ENCODE measurements at regions not wholly inside any gene's neighbourhood (a gene's known extent, or its start where the extent isn't known, plus 50 kb on each side); places are given as distances from the start of the nearest gene placed in this dataset.

DNA sequence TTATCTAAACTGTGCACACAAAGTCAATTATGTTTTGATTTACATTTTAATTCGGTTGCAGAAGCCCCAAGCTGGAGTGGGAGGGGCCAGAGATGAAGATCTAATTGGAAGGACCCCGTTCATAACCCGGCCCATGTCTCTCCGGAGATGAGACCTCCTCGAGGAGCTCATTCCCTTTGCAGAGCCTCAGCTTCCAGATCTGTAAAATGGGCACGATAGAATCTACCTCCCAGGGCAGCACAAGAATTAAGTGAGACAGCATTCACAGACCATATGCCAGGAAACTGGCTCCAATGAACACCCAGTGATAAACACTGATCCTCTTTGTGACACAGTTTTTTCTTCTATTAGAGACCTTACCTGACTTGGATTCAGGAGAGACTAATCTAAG lies 446.5 kb upstream of the CDH5 start:
- H3K56ac ChIP-seq (ENCODE audit: extremely low read depth, insufficient read depth, low read length), result no peak overlapping the region
- no peaks in the 10 kb centered on the region for H3K79me1 ChIP-seq (ENCODE audit: low read depth in 1 of 2, low read length in 2 of 2)
- no peak overlapping the region for H4K8ac ChIP-seq (ENCODE audit: low read depth in 2 of 2, low read length in 2 of 2)
- H3K4me1 ChIP-seq (ENCODE audit: control insufficient read depth, insufficient read depth, low read length), result no peaks in the 10 kb centered on the region
- no peak overlapping the region for H3K14ac ChIP-seq (replicated peaks; ENCODE audit: low read depth, low read length)
- no peaks in the 10 kb centered on the region for H3K36me3 ChIP-seq (ENCODE audit: control insufficient read depth, insufficient read depth, low read length)
- H3K27me3 ChIP-seq (ENCODE audit: control insufficient read depth, insufficient read depth, low read length), result peaks cover 28% of the 10 kb centered on the region
- WGBS, 2 experiments (ENCODE audit: extremely low coverage in 2 of 2, insufficient read length in 1 of 2), result 100% methylated on average over 1 of the region's 6 CpGs; no CpG with 5 or more reads in 1 of the 2 experiments
- in situ Hi-C loops (cut with MboI; ENCODE audit: low sequenced_read_pairs), result no loop called here
- no peak overlapping the region for H2BK20ac ChIP-seq (ENCODE audit: low read depth, low read length)
- H2BK5ac ChIP-seq (ENCODE audit: low read depth, low read length, poor library complexity, severe bottlenecking), result no peak overlapping the region
- H3K23ac ChIP-seq (ENCODE audit: low read depth, low read length), result no peak overlapping the region
- no peak overlapping the region for H3K9ac ChIP-seq (ENCODE audit: low read depth, low read length)
- TF ChIP-seq CHD1 (IDR thresholded peaks at IDR 0.05; ENCODE audit: low read depth, low read length) (no peak), MAZ (IDR thresholded peaks at IDR 0.05; ENCODE audit: borderline replicate concordance, low read depth, low read length) (no peak), BHLHE40 (IDR thresholded peaks at IDR 0.05; ENCODE audit: low read depth, low read length) (no peak), RFX5 (IDR thresholded peaks at IDR 0.05; ENCODE audit: low read depth, low read length) (no peak), POLR2A (IDR thresholded peaks at IDR 0.05; ENCODE audit: low read depth, low read length) (no peak), USF2 (IDR thresholded peaks at IDR 0.05; ENCODE audit: low read depth, low read length) (no peak), RCOR1 (IDR thresholded peaks at IDR 0.05; ENCODE audit: insufficient replicate concordance, low read length) (no peak), RAD21 (IDR thresholded peaks at IDR 0.05; ENCODE audit: low read length) (no peak)
- TF ChIP-seq, protein P1, sequence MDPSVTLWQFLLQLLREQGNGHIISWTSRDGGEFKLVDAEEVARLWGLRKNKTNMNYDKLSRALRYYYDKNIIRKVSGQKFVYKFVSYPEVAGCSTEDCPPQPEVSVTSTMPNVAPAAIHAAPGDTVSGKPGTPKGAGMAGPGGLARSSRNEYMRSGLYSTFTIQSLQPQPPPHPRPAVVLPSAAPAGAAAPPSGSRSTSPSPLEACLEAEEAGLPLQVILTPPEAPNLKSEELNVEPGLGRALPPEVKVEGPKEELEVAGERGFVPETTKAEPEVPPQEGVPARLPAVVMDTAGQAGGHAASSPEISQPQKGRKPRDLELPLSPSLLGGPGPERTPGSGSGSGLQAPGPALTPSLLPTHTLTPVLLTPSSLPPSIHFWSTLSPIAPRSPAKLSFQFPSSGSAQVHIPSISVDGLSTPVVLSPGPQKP (IDR thresholded peaks at IDR 0.05; ENCODE audit: borderline replicate concordance, low read depth, low read length), result no peak
- ChIA-PET POLR2A (ENCODE audit: unreplicated experiment) (no interaction called here), CTCF (no interaction called here)
- no peak overlapping the region for H2BK120ac ChIP-seq (ENCODE audit: low read depth, low read length)
- H3K9me3 ChIP-seq (ENCODE audit: control insufficient read depth, insufficient read depth, low read length), result no peaks in the 10 kb centered on the region
- no peak overlapping the region for H2BK15ac ChIP-seq (ENCODE audit: low read depth, low read length)
- no peak overlapping the region for H3K27ac ChIP-seq (ENCODE audit: insufficient read depth, low read length)
- no peaks in the 10 kb centered on the region for H3K9me1 ChIP-seq (ENCODE audit: insufficient read depth, low read length)
- no peak overlapping the region for H3K18ac ChIP-seq (ENCODE audit: low read depth, low read length)
- dilution Hi-C loops (cut with HindIII; ENCODE audit: low sequenced_read_pairs, unreplicated experiment), result no loop called here
- no peak overlapping the region for H3K4ac ChIP-seq (ENCODE audit: low read depth, low read length)
- H4K91ac ChIP-seq (ENCODE audit: insufficient read depth, low read depth, low read length), result no peak overlapping the region
- no peaks in the 10 kb centered on the region for H4K20me1 ChIP-seq (ENCODE audit: insufficient read depth, low read length)
- H2AK9ac ChIP-seq (replicated peaks; ENCODE audit: low read depth, low read length, poor library complexity), result no peak overlapping the region
- no TSS peak for BruUV-seq (replicated peaks)
- no peak overlapping the region for H2AK5ac ChIP-seq (ENCODE audit: low read depth, low read length)
- H3K4me3 ChIP-seq (ENCODE audit: insufficient read depth, low read depth, low read length), result no peak overlapping the region
- no peak overlapping the region for H2AFZ ChIP-seq (replicated peaks; ENCODE audit: low read length, poor library complexity)
- DNase-seq (no peak), ATAC-seq (ENCODE audit: low read depth) (no peak)
- H4K5ac ChIP-seq (ENCODE audit: low read depth, low read length), result no peak overlapping the region
- intact Hi-C loops (cut with micrococcal nuclease), result no loop called here
- no peak overlapping the region for H3K4me2 ChIP-seq (ENCODE audit: low read depth, low read length)
